Hepatocyte (in vitro differentiated cells): ENCODE measurements at regions not wholly inside any gene's neighbourhood (a gene's known extent, or its start where the extent isn't known, plus 50 kb on each side); places are given as distances from the start of the nearest gene placed in this dataset.

Experiments used
- DNase-seq: peaks from one replicate; pipeline ENCODE4 v3.0.0-alpha.2; 2016; ENCODE audit warnings: low spot score
- H2AFZ ChIP-seq: fragments of 200-600 bp; sonication (generic); 2 replicates; pipeline ENCODE4 v1.6.0; 2016; ENCODE audit warnings: antibody characterized with exemption, mild to moderate bottlenecking
- H3K27ac ChIP-seq: fragments of 200-600 bp; sonication (generic); 2 replicates; pipeline ENCODE4 v1.5.1; 2016; ENCODE audit warnings: mild to moderate bottlenecking
- H3K27me3 ChIP-seq: fragments of 200-600 bp; sonication (generic); 2 replicates; pipeline ENCODE4 v1.6.1; 2016
- H3K36me3 ChIP-seq: fragments of 200-600 bp; sonication (generic); replicated peaks from 2 replicates; pipeline ENCODE4 v1.5.1; 2016; ENCODE audit warnings: low read depth; ENCODE audit not compliant: insufficient read depth
- H3K4me1 ChIP-seq: fragments of 200-600 bp; sonication (generic); 2 replicates; pipeline ENCODE4 v1.5.1; 2016; ENCODE audit warnings: mild to moderate bottlenecking, moderate library complexity; ENCODE audit not compliant: insufficient read depth
- H3K4me2 ChIP-seq: fragments of 200-600 bp; sonication (generic); 2 replicates; pipeline ENCODE4 v1.6.0; 2016
- H3K4me3 ChIP-seq: fragments of 200-600 bp; sonication (generic); 2 replicates; pipeline ENCODE4 v1.5.1; 2016; ENCODE audit warnings: mild to moderate bottlenecking
- H3K79me2 ChIP-seq: fragments of 200-600 bp; sonication (generic); 2 replicates; pipeline ENCODE4 v1.6.0; 2017; ENCODE audit warnings: mild to moderate bottlenecking
- H3K9me2 ChIP-seq: fragments of 200-600 bp; sonication (generic); replicated peaks from 2 replicates; pipeline ENCODE4 v1.6.0; 2017; ENCODE audit warnings: mild to moderate bottlenecking; ENCODE audit not compliant: insufficient read depth
- H3K9me3 ChIP-seq: fragments of 200-600 bp; sonication (generic); 2 replicates; pipeline ENCODE4 v1.5.1; 2016; ENCODE audit warnings: low read depth, mild to moderate bottlenecking
- H4K20me1 ChIP-seq: fragments of 200-600 bp; sonication (generic); 2 replicates; pipeline ENCODE4 v1.6.0; 2016; ENCODE audit warnings: mild to moderate bottlenecking; ENCODE audit not compliant: insufficient read depth, poor library complexity, severe bottlenecking
- EZH2 ChIP-seq: fragments of 200-600 bp; sonication (generic); IDR thresholded peaks from 2 replicates; pipeline ENCODE4 v1.6.1; 2016; ENCODE audit warnings: antibody characterized with exemption, mild to moderate bottlenecking, borderline replicate concordance
- EZH2phosphoT487 ChIP-seq: fragments of 200-600 bp; sonication (generic); IDR thresholded peaks from one replicate; pipeline ENCODE4 v1.6.1; 2018; ENCODE audit warnings: antibody characterized with exemption, mild to moderate bottlenecking, low read depth, moderate library complexity; ENCODE audit not compliant: unreplicated experiment, severe bottlenecking
- WGBS: methylation state at CpG from one replicate; pipeline ENCODE4 v1.1.6; 2016; ENCODE audit warnings: low lambda C conversion rate; ENCODE audit errors: missing lambda C conversion rate; 5-methylcytosine and 5-hydroxymethylcytosine counted together
- TF ChIP-seq, protein P1 (sequence below): fragments of 200-600 bp; sonication (generic); IDR thresholded peaks from 2 replicates; pipeline ENCODE4 v1.5.1; 2016; ENCODE audit warnings: antibody characterized with exemption, mild to moderate bottlenecking; ENCODE audit not compliant: poor library complexity

DNA sequence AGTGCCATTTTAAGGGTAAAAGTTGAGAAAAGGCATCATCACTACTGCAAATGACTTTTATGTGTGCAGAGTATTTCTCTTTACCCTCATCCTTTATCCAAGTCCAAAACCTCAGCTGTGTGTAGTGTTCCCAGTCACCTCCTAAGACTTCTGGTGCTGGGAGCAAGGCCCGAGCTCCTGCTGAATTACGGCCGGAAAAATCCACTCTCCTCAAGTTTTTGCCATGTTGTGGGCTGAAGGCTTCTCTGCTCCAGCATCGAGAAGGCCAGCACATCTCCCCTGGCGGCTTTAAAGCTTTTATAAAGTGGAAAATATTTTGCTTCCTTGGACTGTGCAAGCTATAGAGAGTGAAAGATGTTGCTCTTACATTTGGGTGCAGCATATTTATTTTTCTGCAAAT, 153.2 kb upstream of the THBS2 start:
- 86% methylated on average over 5 of the region's 5 CpGs for WGBS
- DNase-seq, result no peak
- TF ChIP-seq EZH2, result no peak
- TF ChIP-seq, protein P1, sequence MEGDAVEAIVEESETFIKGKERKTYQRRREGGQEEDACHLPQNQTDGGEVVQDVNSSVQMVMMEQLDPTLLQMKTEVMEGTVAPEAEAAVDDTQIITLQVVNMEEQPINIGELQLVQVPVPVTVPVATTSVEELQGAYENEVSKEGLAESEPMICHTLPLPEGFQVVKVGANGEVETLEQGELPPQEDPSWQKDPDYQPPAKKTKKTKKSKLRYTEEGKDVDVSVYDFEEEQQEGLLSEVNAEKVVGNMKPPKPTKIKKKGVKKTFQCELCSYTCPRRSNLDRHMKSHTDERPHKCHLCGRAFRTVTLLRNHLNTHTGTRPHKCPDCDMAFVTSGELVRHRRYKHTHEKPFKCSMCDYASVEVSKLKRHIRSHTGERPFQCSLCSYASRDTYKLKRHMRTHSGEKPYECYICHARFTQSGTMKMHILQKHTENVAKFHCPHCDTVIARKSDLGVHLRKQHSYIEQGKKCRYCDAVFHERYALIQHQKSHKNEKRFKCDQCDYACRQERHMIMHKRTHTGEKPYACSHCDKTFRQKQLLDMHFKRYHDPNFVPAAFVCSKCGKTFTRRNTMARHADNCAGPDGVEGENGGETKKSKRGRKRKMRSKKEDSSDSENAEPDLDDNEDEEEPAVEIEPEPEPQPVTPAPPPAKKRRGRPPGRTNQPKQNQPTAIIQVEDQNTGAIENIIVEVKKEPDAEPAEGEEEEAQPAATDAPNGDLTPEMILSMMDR, result no peak
- TF ChIP-seq EZH2phosphoT487, result no peak

DNA sequence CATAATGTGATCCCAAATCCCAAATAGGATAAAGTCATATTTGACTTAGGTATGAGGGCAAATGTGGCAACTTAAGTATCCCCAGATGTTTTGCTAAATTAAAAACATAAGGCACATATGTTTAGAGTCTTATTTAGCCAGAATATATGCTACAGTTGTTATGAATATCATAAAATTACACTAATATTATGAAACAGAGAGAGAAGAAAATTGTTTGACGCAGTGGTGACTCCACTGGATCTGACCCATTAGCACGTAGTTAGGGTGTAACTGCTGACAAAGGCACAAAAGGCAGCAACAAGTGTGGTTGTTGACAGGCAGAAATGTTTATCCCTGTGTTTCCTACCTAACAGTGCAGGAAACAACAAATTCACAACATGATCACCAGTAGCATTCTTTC, 152.4 kb upstream of the THBS2 start:
- no peak overlapping the region for H3K27ac ChIP-seq
- H3K27me3 ChIP-seq, result no peaks in the 10 kb centered on the region
- no peaks in the 10 kb centered on the region for H3K9me3 ChIP-seq
- no peaks in the 10 kb centered on the region for H4K20me1 ChIP-seq
- no peak overlapping the region for H3K4me2 ChIP-seq
- H3K36me3 ChIP-seq, result no peaks in the 10 kb centered on the region
- no peaks in the 10 kb centered on the region for H3K79me2 ChIP-seq
- no peak for DNase-seq
- WGBS, result 87% methylated on average over 2 of the region's 2 CpGs
- no peak overlapping the region for H2AFZ ChIP-seq
- H3K4me1 ChIP-seq, result no peaks in the 10 kb centered on the region
- TF ChIP-seq EZH2 (no peak), EZH2phosphoT487 (no peak)
- TF ChIP-seq, protein P1, result no peak
- no peaks in the 10 kb centered on the region for H3K9me2 ChIP-seq
- H3K4me3 ChIP-seq, result no peak overlapping the region

More for the DNA sequence above, 153.2 kb upstream of the THBS2 start:
- no peak overlapping the region for H3K4me2 ChIP-seq
- H3K4me3 ChIP-seq, result no peak overlapping the region
- no peaks in the 10 kb centered on the region for H3K79me2 ChIP-seq
- H2AFZ ChIP-seq, result no peak overlapping the region
- H3K36me3 ChIP-seq, result no peaks in the 10 kb centered on the region
- H3K4me1 ChIP-seq, result no peaks in the 10 kb centered on the region
- no peaks in the 10 kb centered on the region for H3K9me3 ChIP-seq
- H3K27ac ChIP-seq, result no peak overlapping the region
- no peaks in the 10 kb centered on the region for H4K20me1 ChIP-seq
- no peaks in the 10 kb centered on the region for H3K27me3 ChIP-seq
- H3K9me2 ChIP-seq, result no peaks in the 10 kb centered on the region

DNA sequence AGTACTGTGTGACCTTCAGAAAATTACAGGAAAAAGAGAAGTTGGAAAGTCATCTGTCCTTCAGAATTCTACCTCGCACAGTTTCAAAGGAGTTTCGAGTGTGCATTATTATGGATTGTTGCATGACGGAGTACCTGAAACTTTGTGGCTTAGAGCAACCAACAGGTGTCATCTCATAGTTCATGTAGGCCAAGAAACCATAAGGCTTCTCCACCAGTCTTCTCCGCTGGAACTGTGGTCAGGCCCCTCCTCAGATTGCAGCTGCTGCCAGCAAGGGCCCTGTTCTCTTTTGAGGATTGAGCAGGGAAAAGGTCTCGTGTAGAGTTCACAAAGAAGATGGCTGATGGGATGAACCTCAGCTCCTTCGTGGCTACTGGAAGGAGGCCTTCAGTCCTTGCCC, 151.2 kb upstream of the THBS2 start:
- H3K36me3 ChIP-seq, result no peaks in the 10 kb centered on the region
- no peaks in the 10 kb centered on the region for H3K79me2 ChIP-seq
- no peaks in the 10 kb centered on the region for H3K4me1 ChIP-seq
- no peak for TF ChIP-seq EZH2phosphoT487
- TF ChIP-seq, protein P1, result no peak
- no peak for TF ChIP-seq EZH2
- H3K9me3 ChIP-seq, result no peaks in the 10 kb centered on the region
- H2AFZ ChIP-seq, result no peak overlapping the region
- H3K27ac ChIP-seq, result no peak overlapping the region
- no peaks in the 10 kb centered on the region for H4K20me1 ChIP-seq
- H3K9me2 ChIP-seq, result no peaks in the 10 kb centered on the region
- WGBS, result 96% methylated on average over 6 of the region's 6 CpGs
- no peak overlapping the region for H3K4me2 ChIP-seq
- no peaks in the 10 kb centered on the region for H3K27me3 ChIP-seq
- no peak for DNase-seq
- no peak overlapping the region for H3K4me3 ChIP-seq
